ENCODE measurements at regions not wholly inside any gene's neighbourhood (a gene's known extent, or its start where the extent isn't known, plus 50 kb on each side); places are given as distances from the start of the nearest gene placed in this dataset.

GRCh38 chr4:187176261-187176910 lies 452.7 kb upstream of the FAT1 start:
- H3K4me3 ChIP-seq, result no peak overlapping the region
- TF ChIP-seq POLR2AphosphoS5 (IDR thresholded peaks at IDR 0.05; ENCODE audit: insufficient read depth in 1 of 2, low read depth in 1 of 2) (no peak), POLR2A (IDR thresholded peaks at IDR 0.05) (no peak)
- TF ChIP-seq, protein P1, sequence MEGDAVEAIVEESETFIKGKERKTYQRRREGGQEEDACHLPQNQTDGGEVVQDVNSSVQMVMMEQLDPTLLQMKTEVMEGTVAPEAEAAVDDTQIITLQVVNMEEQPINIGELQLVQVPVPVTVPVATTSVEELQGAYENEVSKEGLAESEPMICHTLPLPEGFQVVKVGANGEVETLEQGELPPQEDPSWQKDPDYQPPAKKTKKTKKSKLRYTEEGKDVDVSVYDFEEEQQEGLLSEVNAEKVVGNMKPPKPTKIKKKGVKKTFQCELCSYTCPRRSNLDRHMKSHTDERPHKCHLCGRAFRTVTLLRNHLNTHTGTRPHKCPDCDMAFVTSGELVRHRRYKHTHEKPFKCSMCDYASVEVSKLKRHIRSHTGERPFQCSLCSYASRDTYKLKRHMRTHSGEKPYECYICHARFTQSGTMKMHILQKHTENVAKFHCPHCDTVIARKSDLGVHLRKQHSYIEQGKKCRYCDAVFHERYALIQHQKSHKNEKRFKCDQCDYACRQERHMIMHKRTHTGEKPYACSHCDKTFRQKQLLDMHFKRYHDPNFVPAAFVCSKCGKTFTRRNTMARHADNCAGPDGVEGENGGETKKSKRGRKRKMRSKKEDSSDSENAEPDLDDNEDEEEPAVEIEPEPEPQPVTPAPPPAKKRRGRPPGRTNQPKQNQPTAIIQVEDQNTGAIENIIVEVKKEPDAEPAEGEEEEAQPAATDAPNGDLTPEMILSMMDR (IDR thresholded peaks at IDR 0.05), result no peak
- no peak for DNase-seq (ENCODE audit: extremely low spot score in 2 of 2)
- H3K9me3 ChIP-seq, result no peaks in the 10 kb centered on the region
- H3K4me1 ChIP-seq, result peaks cover 12% of the 10 kb centered on the region
- no peaks in the 10 kb centered on the region for H3K36me3 ChIP-seq
- intact Hi-C loops (cut with DNase I), result no loop called here
- H3K27me3 ChIP-seq, result no peaks in the 10 kb centered on the region
- no peak overlapping the region for H3K27ac ChIP-seq

GRCh38 chr4:187178084-187178483 lies 454.4 kb upstream of the FAT1 start:
- DNase-seq (ENCODE audit: extremely low spot score in 2 of 2), result no peak
- no peak overlapping the region for H3K27ac ChIP-seq
- H3K27me3 ChIP-seq, result no peaks in the 10 kb centered on the region
- no peaks in the 10 kb centered on the region for H3K36me3 ChIP-seq
- no peak overlapping the region for H3K4me3 ChIP-seq
- no peaks in the 10 kb centered on the region for H3K9me3 ChIP-seq
- TF ChIP-seq POLR2A (IDR thresholded peaks at IDR 0.05) (no peak), POLR2AphosphoS5 (IDR thresholded peaks at IDR 0.05; ENCODE audit: insufficient read depth in 1 of 2, low read depth in 1 of 2) (no peak)
- TF ChIP-seq, protein P1 (IDR thresholded peaks at IDR 0.05), result no peak
- intact Hi-C loops (cut with DNase I), result no loop called here
- H3K4me1 ChIP-seq, result no peaks in the 10 kb centered on the region

- intact Hi-C loops (cut with DNase I), result no loop called here
- no peak overlapping the region for H3K4me3 ChIP-seq
- H3K4me1 ChIP-seq, result no peaks in the 10 kb centered on the region
- H3K36me3 ChIP-seq, result no peaks in the 10 kb centered on the region
- no peak for DNase-seq (ENCODE audit: extremely low spot score in 2 of 2)
- no peak overlapping the region for H3K27ac ChIP-seq
- TF ChIP-seq POLR2AphosphoS5 (IDR thresholded peaks at IDR 0.05; ENCODE audit: insufficient read depth in 1 of 2, low read depth in 1 of 2) (no peak), POLR2A (IDR thresholded peaks at IDR 0.05) (no peak)
- TF ChIP-seq, protein P1 (IDR thresholded peaks at IDR 0.05), result no peak
- no peaks in the 10 kb centered on the region for H3K9me3 ChIP-seq
- no peaks in the 10 kb centered on the region for H3K27me3 ChIP-seq
Measured at GRCh38 chr4:187178587-187178986, 454.9 kb upstream of the FAT1 start.

DNA sequence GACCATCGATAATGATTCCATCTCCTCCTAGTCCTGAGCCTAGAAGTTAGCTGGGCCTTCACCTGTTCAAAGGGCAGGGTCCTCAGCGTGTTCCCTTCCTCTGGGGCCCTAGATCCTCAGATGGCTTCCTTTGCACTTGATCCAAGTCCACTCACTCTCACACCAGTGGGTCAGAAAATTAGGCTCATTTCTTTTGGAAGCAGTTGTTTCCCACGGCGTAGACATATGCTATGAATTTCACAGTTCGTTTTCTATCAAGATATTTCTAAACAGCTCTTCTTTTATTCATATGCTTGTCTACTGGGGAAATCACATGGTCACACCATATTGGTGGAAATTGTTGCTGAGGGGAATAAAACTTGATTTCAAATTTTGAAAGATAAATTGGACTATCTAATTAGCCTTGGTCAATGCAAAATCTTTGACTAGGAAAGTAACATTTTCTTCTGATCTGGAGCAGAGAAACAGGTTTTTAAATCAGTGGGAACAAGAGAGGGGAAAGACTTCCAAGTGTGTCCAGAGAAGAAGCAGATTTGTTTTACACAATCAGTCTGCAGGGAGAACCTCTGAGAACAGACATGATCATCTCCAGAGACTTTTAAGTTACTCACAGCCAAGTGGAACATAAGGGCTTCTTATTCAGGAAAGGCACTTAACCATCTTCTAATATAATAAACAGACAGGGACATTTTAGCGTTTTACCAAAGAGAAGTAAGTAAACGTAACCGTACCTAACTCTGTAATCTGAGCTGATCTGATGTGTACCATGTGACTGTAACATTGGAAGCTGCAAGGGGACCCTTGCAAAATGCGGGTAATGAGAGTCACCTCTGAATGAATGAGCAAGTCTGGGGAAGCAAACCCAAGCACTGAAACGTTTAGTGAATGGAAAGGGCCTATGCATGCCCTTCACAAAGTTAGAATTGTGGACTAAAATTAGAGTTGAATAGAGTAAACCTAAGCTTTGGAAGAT lies 455.7 kb upstream of the FAT1 start:
- Histone ChIP-seq H3K36me3 (no peaks in the 10 kb centered on the region), H3K27ac (no peak overlapping the region), H3K9me3 (no peaks in the 10 kb centered on the region), H3K27me3 (no peaks in the 10 kb centered on the region), H3K4me3 (no peak overlapping the region), H3K4me1 (no peaks in the 10 kb centered on the region)
- TF ChIP-seq POLR2AphosphoS5 (IDR thresholded peaks at IDR 0.05; ENCODE audit: insufficient read depth in 1 of 2, low read depth in 1 of 2), result no peak
- DNase-seq (ENCODE audit: extremely low spot score in 2 of 2), result no peak
- intact Hi-C loops (cut with DNase I), result no loop called here

DNA sequence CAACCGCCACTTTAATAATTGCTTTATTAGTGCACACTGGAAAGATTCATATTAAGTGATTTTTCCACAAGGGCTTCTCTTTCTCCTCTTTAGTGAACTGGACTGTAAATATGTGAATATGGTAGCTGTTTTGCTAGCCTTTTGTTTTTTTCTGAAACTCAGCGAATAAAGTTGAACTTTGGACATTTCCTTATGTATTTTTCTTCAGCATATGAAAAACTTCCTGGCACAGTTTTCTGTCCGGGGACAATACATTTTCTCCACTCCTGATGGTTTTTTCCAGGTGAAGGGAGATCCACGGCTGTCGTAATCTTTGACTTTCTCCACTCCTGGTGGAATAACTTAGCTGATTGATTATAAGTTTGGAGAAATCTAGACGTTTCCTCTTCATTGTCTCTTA lies 457.4 kb upstream of the FAT1 start:
- Histone ChIP-seq H3K9me3 (no peaks in the 10 kb centered on the region), H3K27ac (no peak overlapping the region), H3K4me3 (no peak overlapping the region), H3K27me3 (no peaks in the 10 kb centered on the region), H3K36me3 (no peaks in the 10 kb centered on the region), H3K4me1 (no peaks in the 10 kb centered on the region)
- DNase-seq (ENCODE audit: extremely low spot score in 2 of 2), result no peak
- intact Hi-C loops (cut with DNase I), result no loop called here
- no peak for TF ChIP-seq POLR2A (IDR thresholded peaks at IDR 0.05)
- no peak for TF ChIP-seq POLR2AphosphoS5 (IDR thresholded peaks at IDR 0.05; ENCODE audit: insufficient read depth in 1 of 2, low read depth in 1 of 2)
- TF ChIP-seq, protein P1 (IDR thresholded peaks at IDR 0.05), result no peak
